ENCODE measurements at regions not wholly inside any gene's neighbourhood (a gene's known extent, or its start where the extent isn't known, plus 50 kb on each side); places are given as distances from the start of the nearest gene placed in this dataset.

DNA sequence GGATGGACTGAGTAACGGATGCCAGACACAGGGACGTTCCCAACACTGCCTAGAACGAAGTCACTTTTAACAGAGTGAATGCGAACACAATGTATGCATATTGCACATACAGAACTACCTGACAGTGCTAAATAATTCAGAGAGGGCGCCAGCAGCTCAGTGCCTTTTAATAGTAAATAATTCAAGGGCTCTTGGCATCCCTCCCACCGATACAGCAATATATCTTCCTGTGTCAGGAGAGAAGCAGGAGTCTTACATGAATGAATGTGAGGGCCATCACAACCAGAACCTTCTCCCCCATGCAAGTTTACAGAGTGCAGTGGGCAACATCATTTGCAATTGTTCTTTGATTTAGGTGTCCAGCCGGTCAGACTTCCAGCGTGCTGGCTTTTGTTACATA, 88.4 kb upstream of the KCNG1 start:
- Histone ChIP-seq H3K4me2 (ENCODE audit: low read length) (no peak overlapping the region), H2AFZ (no peak overlapping the region), H3K4me3 (ENCODE audit: low read depth, low read length) (no peak overlapping the region), H3K27me3 (ENCODE audit: control insufficient read depth, insufficient read depth, low read length) (no peaks in the 10 kb centered on the region), H3K9ac (no peak overlapping the region), H3K36me3 (ENCODE audit: control insufficient read depth, insufficient read depth, low read length) (no peaks in the 10 kb centered on the region), H3K27ac (no peak overlapping the region), H3K9me3 (ENCODE audit: control insufficient read depth, low read length) (no peaks in the 10 kb centered on the region), H3K79me2 (no peaks in the 10 kb centered on the region), H3K4me1 (no peaks in the 10 kb centered on the region)
- TF ChIP-seq, protein P1, sequence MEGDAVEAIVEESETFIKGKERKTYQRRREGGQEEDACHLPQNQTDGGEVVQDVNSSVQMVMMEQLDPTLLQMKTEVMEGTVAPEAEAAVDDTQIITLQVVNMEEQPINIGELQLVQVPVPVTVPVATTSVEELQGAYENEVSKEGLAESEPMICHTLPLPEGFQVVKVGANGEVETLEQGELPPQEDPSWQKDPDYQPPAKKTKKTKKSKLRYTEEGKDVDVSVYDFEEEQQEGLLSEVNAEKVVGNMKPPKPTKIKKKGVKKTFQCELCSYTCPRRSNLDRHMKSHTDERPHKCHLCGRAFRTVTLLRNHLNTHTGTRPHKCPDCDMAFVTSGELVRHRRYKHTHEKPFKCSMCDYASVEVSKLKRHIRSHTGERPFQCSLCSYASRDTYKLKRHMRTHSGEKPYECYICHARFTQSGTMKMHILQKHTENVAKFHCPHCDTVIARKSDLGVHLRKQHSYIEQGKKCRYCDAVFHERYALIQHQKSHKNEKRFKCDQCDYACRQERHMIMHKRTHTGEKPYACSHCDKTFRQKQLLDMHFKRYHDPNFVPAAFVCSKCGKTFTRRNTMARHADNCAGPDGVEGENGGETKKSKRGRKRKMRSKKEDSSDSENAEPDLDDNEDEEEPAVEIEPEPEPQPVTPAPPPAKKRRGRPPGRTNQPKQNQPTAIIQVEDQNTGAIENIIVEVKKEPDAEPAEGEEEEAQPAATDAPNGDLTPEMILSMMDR (IDR thresholded peaks at IDR 0.05), result no peak

DNA sequence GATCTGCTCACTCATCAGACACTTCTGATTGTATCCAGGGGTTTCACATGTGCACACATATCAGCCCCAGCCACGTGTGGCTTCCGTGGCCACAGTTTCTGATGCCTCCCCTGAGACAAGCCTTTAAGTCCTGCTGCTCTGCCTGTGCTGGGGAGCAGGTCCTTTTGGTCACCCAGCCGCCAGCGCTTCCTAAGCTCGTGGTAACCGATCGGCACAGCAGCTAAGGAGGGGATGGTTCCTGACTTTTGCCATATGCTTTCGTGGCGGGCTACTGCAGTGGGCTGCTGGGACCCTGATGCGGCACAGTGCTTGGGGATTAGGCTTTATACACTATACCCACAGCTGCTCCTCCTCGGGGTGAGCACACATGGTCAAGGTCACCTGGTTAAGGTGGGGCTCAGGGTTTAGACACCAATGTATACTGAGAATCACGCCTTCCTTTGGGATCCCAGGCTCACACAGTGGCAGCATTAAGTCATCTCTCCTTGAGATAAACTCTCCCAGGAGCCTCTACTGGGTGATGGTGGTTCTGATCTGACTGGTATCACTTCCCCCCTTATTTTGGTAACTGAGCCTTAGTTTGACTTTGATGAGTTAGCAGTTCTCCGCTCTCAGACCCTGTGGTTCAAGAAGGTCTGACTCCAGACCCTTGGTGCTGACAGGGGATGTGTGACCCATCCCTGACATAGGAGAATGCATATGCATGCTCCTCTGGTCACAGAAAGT, 85.9 kb upstream of the KCNG1 start:
- Histone ChIP-seq H3K36me3 (ENCODE audit: control insufficient read depth, insufficient read depth, low read length) (no peaks in the 10 kb centered on the region), H3K79me2 (no peaks in the 10 kb centered on the region), H3K9me3 (ENCODE audit: control insufficient read depth, low read length) (no peaks in the 10 kb centered on the region), H3K4me2 (ENCODE audit: low read length) (no peak overlapping the region), H3K27me3 (ENCODE audit: control insufficient read depth, insufficient read depth, low read length) (no peaks in the 10 kb centered on the region), H3K9ac (no peak overlapping the region), H2AFZ (no peak overlapping the region), H3K4me1 (no peaks in the 10 kb centered on the region), H3K27ac (no peak overlapping the region), H3K4me3 (ENCODE audit: low read depth, low read length) (no peak overlapping the region)
- TF ChIP-seq, protein P1 (IDR thresholded peaks at IDR 0.05), result no peak

DNA sequence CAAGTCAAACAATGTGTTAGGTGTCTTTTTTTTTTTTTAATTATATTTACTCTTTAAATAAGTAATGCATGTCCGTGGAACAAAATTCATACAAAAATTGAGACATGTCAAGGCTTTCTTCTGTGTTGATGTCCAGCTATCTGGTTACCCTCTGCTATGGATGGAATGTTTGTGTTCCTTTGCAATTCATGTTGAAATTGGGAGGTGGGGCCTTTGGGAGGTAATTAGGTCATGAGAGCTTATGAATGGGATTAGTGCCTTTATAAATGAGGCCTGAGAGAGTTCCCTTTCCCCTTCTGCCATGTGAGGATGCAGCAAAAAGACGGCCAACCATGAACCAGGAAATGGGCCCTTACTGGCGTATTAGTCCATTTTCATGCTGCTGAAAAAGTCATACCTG, 83.1 kb upstream of the KCNG1 start:
- Histone ChIP-seq H3K36me3 (ENCODE audit: control insufficient read depth, insufficient read depth, low read length) (no peaks in the 10 kb centered on the region), H3K9ac (no peak overlapping the region), H2AFZ (no peak overlapping the region), H3K4me1 (no peaks in the 10 kb centered on the region), H3K79me2 (no peaks in the 10 kb centered on the region), H3K27me3 (ENCODE audit: control insufficient read depth, insufficient read depth, low read length) (no peaks in the 10 kb centered on the region), H3K9me3 (ENCODE audit: control insufficient read depth, low read length) (no peaks in the 10 kb centered on the region), H3K4me2 (ENCODE audit: low read length) (no peak overlapping the region), H3K27ac (no peak overlapping the region), H3K4me3 (ENCODE audit: low read depth, low read length) (no peak overlapping the region)
- TF ChIP-seq, protein P1 (IDR thresholded peaks at IDR 0.05), result no peak

DNA sequence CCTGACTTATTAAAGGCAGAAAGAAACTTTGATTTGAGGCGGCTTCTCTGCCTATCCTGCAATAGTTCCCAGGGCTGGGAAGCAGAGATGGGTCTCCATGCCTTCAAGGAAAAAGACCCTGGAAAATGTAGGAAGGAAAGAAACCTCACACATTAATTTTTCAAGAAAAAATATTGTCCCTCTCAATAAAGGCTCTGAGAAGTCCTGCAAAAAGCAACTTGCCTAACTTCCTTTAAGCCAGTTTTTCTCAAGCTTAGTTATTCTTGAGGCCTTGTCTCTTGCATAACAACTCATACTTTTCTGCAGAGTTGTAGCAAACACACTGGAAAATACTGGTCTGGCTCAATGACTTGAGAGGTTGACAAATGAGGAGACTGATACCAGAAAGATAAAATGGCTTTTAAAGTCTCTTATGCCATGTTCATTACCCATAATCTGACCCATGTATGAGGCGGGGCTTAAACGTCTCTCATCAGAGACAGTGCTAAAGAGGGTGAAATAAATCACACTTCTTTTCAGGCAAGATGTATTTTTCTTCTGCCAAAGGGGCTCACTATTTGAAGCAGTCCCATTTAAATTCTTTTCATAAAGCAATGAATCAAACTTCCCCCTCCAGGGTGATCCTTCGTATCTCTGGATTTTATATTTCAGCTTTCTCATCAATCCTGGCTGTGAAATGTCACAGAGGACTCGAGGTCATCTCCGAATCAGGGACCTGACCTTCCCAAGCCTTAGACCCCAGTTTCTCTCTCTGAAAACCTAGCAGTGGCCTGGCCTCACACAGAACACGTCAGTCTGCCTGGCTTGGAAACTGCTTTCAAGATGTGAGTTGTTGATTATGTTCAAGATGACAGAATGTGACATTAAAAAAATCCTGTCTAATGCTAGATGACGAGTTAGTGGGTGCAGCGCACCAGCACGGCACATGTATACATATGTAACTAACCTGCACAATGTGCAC, 82.3 kb upstream of the KCNG1 start:
- Histone ChIP-seq H3K4me1 (no peaks in the 10 kb centered on the region), H3K4me3 (ENCODE audit: low read depth, low read length) (no peak overlapping the region), H2AFZ (no peak overlapping the region), H3K9ac (no peak overlapping the region), H3K4me2 (ENCODE audit: low read length) (no peak overlapping the region), H3K27ac (no peak overlapping the region), H3K9me3 (ENCODE audit: control insufficient read depth, low read length) (no peaks in the 10 kb centered on the region), H3K36me3 (ENCODE audit: control insufficient read depth, insufficient read depth, low read length) (no peaks in the 10 kb centered on the region), H3K79me2 (no peaks in the 10 kb centered on the region), H3K27me3 (ENCODE audit: control insufficient read depth, insufficient read depth, low read length) (no peaks in the 10 kb centered on the region)
- TF ChIP-seq, protein P1 (IDR thresholded peaks at IDR 0.05), result no peak

All from parathyroid adenoma (tissue), 2 donors.